ENCODE measurements at regions not wholly inside any gene's neighbourhood (a gene's known extent, or its start where the extent isn't known, plus 50 kb on each side); places are given as distances from the start of the nearest gene placed in this dataset.

- no peak for TF ChIP-seq POLR2A (IDR thresholded peaks at IDR 0.05; ENCODE audit: borderline replicate concordance, extremely low read depth, insufficient read depth, insufficient read length)
- no peak for TF ChIP-seq CTCF (IDR thresholded peaks at IDR 0.05 in 2 of 3, conservative IDR thresholded peaks at IDR 0.05 in 1 of 3; ENCODE audit: borderline replicate concordance in 1 of 3, insufficient read depth in 1 of 3, low read depth in 2 of 3, low read length in 2 of 3)
- TF ChIP-seq POLR2AphosphoS5 (IDR thresholded peaks at IDR 0.05; ENCODE audit: low read depth, low read length) = no peak
Measured at GRCh38 chr3:146692254-146692653, 87.1 kb upstream of the PLSCR5 start.
